Activated CD8-positive, alpha-beta memory T cell treated with anti-CD3 and anti-CD28 coated beads for 4 hours (primary cell): ENCODE measurements at regions not wholly inside any gene's neighbourhood (a gene's known extent, or its start where the extent isn't known, plus 50 kb on each side); places are given as distances from the start of the nearest gene placed in this dataset.

Source experiments
- DNase-seq, 2 donors: peaks; one replicate each; pipeline ENCODE4 v3.0.0-alpha.2; 2020; ENCODE audit warnings: low read depth in 2 of 2

DNA sequence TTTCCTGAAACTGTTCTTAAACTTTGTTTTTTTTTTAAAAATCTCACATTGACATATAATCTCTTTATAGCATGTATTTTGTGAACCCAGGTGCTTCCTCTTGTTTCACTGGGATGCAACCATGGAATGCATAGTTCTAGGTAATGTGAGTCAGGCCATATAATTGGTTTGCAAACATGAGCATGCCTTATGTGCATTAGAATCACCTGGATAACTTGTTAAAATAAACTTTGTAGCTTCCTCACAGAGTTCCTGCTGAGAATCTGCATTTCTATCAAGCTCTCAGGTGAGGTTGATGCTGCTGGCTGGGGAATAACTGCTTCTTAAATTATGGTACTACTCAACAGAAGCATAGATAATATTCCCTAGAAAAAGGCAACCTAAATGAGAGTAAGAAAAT is 940.3 kb upstream of the LCORL start:
- no peak for DNase-seq

DNA sequence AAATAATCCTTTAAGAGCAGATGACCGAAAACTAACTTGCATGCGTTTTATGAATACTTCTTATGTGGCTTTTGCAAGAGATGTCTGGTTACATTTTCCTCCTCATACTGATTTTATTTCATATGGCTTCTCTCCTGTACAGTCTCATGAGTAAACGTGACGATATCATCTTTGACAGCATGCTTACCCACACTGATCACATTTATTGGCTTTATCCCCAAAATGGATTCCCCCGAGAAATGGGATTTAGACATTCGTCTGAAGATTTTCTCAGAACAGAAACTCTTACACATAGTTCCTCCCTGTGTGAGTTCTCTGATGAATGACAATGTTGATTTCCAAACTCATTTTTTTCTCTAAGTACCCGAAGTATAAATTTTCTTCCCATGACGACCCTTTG is 939.7 kb upstream of the LCORL start:
- DNase-seq, result no peak

DNA sequence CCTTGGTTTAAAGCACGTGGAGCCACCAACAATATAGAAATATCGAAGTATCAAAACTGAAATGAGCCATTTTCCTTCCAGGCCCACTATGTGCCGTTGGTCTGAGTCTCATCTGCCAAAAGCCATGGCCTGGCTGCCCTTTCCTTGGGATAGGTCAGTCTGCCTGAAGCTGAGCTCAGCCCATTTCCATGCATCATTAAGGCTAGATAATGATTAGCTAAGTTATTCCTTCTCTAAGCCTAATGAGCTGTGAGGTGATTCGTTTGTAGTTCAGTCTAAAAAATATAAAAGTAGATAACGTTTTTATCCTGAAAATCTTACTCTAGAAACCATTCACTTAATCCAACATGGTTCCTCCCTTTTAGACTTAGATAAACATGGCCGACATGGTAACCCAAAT is 936.2 kb upstream of the LCORL start:
- DNase-seq, result no peak

DNA sequence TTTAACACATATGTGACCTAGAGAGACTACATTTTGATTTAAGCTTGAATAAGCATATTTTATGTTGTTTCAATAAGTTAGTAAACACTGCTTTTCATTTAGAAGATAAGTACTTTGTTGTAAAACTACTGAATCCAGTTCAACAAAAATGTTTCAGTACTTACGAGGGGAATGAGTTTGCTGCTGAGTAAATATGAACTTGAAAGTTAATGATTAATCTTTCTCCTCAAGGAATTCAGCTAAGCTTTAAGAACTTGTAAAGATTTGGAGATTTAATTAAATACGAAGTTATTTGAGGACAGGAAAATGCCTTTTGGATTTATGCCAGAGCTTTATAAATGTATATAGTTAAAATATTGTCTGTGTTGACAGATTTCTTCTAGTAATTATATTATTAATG is 933.0 kb upstream of the LCORL start:
- DNase-seq, result no peak

DNA sequence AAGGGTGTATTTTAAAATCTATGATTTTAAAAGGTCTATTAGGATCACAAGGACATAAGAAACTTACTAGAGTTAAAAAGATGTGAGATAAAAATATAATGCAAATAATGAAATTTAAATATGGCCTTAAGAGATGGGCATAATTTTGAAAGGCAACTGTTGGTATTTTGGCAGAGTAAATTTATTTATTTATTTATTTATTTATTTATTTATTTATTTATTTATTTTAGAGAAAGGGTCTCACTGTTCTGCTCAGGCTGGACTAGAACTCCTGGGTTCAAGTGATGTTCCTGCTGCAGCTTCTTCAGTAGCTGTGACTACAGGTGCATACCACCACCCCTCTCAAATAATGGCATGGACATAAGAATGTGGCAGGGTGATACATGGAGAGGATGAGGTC is 932.1 kb upstream of the LCORL start:
- DNase-seq, result no peak

DNA sequence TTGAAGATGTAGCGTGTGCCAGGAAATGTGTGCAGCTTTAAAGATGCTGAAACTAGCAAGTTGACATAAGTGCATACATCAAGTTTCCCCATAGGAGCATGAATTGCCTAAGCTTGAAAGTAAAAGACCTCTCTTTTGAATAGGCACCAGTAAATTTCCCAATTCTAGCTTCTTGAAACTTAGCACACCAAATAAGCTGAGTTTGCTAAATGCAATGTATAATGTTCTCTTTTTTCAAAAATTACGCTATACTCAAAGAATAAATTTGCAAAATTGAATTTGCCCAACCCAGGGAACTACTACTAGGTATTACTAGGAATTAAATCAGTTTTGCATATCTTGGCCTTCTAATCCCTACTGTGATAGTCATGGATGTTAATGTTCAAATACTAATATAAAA is 923.9 kb upstream of the LCORL start:
- DNase-seq, result no peak

DNA sequence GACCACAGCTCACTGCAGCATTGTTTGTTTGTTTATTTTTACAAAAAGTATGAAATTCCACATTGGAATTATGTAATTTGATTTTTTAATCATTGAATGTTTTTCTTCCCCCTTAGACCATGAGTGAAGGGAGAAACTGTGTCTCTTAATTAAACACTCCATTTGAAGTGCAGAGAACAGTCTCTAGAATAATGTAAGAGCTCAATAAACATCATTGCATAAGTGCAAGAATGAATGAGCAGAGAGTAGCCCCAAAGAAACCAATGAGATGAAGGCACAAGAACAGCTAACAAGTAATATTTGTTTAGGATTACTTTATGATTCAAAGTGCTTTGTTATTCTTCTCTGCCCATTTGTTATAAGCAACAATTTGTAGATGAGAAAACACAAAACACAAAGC is 921.3 kb upstream of the LCORL start:
- DNase-seq, result no peak

DNA sequence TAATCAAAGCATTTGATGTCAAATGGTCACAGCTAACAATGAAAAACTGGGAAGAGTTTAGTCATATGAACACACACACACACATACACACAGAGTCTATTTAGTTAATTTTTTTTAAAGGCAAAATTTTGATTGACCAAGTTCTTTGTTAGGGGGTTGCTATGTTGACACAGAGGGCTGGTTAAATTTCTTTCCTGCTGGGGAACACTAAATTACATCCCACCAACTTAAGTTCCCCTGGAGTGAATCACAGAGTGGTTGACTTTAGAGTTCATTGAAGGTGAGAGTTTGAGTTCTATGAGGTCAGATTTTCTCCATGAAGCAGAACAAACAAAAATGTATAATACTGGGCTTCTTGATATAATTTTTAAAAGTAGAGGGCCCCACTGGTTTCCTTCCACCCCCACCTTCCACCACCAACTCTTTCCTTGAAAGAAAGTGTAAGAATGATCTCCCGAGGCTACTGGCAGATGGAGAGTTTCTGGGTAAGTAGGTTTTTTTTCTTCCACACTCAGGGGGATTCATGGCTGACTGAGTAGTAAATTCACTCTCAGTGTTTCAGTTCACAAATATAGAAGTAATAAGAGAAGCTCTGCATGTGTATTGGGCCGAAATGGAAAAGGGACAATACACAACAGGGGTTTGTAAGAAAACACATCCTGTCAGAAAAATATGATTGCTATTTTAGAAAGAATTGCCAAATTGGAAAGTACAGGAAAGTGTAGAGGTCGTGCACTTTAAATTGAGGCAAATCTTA is 917.0 kb upstream of the LCORL start:
- no peak for DNase-seq

DNA sequence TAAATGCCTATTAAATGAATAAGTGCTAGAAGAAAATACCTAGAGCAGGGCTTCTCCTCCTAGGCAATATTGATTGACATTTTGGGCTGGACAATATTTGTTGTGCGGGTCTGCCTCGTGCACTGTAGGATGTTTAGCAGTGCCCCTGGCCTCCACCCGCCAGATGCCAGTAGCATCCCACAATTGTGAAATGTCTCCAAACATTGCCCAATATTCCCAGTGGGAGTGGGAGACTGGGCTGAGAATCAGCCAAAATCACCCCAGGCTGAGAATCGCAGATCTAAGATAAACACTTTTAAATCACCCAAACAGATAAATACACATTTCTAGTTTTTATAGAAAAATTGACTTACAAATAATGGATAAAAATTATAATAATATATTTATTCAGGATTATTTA is 916.2 kb upstream of the LCORL start:
- DNase-seq, result no peak

DNA sequence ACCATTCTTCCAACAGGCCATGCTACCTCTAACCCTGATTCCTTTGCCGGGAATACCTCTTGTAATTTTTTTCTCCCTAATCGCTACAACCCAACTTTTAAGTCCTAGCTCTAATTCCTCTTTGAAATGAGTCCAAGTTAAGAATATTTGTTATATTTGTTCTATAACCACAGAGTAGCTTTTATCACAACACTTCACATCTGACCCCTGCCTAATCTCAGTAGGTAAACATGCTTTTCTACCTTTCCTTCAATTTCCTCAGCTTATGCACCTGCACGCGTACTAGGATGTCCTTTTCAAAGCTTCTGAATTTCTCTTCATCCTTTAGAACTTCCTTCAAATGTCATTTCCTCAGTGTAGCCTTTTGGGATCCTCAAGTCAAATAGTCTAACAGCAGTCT is 915.5 kb upstream of the LCORL start:
- DNase-seq, result no peak

DNA sequence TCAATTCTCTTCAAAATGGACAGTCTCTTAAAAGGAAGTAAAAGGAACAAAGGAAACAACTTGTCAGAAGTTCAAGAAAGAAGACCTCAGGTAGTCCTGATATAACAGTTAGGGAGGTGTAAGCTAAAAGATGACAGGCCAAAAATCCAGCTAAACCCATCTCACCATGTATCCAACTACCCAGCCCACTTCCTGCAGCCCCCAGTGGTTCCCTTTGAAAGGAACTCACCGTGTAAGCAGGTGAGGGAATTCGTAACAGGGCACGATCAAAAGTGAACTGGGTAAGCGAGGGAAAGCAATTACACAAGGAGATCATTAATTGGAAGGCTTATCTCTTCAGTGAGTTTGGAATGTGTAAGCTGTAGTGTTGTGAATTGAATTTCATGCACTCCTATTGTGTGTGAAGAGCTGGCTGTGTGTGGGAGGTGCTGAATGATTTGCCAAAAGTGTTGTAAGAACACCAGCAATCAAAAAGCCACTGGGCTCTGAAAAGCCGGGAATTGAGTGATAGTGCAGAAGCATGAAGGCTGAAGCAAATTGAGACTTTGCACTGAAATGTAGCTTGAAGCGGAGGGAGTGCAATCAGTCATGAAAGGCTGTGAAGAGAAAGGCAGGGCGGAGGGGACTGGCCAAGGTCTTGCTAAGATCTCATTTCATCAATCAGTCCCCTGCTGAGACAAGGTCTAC is 914.2 kb upstream of the LCORL start:
- no peak for DNase-seq

DNA sequence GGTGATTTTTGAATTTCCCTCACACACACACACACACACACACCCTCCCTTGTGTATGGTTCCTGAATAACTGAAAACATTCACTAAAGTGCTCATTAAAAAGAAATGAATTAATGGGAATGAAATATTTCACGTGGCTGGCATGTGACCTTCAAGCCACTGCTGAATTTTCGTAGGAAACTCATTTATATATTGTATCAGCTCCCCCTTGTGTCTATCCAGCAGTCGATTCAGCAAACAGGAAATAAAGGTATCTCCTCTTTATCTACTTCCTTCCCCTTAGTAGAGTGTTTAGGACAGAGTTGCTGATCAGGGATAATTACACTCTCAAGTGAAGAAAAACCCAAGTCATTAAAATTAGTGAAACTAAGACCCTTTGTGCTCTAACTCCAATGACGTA is 912.6 kb upstream of the LCORL start:
- DNase-seq, result no peak

DNA sequence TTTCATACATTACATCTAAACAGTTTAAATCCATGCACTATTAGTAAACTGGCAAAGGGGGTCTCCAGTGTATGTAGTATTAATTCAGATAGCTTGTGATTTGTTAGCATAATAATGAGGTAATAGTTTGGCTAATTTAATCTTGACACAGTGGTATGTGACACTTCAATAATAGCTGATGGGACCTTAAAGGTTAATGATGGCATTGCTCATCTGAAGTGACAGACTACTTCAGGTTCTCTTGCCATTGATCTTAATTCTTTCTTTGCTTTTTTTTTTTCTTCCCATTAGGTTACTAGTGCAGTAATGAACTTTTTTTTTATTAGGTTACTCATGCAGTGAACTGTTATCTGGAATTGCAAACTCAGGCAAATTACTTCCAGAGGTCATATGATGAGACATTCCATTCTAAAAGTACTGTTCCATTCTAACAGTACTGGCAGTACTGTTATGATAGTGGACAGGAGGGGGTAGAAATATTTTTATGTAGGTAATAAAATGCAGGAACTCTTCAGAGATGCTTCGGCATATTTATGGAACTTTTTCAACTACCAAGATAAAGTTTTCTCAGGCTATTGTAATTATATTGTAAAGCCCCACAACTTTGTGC is 911.3 kb upstream of the LCORL start:
- DNase-seq, result no peak

DNA sequence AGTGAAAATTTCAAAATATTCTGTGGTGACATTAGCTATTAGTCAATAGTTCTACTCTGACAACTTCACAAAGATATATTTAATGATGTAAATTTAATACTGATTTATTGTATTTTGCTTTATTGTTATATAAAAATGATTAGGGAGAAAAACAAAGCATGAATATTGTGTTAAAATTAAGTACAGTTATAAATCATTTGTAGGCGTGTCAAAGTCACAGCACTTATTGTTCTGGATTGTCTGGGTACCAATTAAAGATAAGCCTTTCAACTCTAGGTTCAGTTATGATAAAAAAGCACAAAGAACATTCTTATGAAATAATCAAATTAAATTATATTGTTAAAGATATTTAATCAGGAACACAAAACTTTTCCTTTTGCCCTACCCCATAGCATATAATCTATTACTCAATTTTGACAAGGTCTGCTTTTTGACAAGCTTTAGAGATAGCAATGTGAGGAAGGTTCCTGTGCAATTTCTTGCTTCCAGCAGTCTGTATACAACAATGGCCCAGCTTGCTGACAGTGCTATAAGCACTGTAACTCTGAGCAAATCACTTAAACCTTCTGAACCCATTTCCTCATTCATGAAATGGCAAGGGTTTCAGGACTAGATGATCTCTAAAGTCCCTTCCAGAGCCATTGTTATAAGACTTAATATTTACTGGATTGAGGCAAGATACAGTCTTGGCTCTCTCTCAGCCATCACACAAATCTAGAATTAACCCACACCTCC is 910.3 kb upstream of the LCORL start:
- DNase-seq, result no peak

DNA sequence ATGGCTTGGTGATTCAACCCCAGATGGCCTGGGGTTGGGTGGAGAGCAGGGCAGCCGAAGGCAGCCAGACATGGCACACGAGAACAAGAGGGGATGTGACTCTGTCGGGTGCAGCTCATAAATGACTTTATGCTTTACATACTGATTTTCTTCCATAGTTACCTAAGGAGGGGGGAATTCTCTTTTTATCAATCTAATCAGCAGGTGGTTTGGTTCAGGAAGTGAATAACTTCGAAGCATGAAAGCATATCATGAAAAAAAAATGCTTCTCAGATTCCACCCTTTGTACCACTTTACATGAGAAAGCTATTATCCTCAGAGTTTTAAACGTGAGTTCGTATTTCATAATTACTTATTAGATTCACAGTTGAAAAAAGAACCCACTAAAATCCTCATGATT is 908.9 kb upstream of the LCORL start:
- DNase-seq, result no peak

DNA sequence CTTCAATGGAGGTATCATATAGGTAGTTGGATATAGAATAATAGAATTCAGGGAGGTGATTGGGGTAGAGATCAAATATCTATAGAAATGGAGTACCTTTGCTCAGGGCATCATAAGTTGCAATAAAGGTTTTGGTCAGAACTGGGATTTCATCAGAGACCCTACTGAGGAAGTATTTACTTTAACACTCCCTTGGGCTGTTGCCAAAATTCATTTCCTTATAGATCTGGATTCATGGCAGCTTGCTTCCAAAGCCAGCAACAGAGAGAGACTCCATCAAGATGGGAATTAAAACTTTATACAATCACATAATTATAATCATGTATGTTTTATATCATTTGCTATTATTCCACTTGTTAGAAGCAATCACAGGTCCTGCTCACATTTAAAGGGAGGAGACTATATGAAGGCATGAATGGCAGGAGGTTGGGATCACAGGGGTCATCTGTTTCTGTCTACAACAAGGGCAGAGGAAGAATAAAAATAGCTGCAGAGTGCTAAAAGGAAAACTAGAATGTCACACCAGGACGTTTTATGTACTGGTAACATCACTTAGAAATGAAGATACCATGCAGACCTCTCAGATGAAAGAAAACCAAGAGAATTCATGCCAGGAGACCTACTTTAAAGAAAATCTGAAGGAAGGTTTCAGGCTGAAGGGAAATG is 902.1 kb upstream of the LCORL start:
- no peak for DNase-seq

DNA sequence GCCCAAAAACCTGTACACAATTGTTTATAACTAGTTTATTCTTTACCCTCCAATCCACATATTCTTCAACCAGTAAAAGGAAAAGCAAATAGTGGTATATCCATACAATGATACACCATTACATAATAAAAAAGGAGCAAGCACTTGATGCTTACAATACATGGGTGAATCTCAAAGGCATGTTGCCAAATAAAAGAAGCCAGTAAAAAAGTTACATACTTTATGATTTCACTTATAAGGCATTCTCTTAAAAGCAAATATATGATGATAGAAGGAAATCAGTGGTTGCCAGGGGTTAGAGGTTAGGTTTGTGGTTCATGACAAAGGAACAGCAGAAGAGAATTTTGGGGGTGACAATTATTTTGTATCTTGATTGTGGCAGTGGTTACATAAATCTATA is 896.1 kb upstream of the LCORL start:
- DNase-seq, result no peak

DNA sequence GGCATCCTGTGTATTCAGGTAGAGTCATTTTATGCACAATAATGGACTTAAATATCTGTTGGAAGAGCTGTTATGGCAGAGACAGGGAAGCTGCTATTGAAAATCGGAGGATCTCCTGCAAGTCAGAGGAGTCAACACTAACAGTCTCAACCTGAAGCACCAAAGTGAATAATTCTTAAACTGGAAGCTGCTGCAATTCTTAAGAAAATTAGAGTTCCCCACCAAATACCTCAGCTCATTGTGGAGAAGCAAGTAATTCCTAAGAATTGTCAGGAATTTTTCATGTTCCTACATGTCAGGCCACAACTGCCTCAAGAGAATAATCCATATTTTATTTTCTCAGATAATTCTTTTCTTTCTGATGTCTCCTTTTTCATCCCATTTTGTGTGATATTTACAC is 892.6 kb upstream of the LCORL start:
- DNase-seq, result no peak

DNA sequence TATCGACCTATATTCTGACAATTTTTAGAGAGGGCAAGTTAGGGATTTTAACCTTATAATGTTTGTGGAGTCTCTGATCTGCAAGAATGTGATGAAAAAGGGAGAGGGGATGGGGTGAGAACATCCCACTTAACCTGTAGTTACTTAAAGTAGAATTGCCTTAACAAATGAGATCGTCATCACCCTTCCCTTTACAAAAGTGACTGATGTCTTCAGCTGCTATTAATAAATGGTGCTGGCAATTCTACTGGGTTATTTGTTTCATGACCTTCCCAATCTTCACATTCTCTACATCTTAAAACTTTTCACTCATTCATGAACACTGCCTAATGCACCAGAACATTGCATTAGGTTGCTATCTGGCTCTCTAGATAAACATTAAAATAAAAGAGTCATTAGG is 873.4 kb upstream of the LCORL start:
- no peak for DNase-seq

DNA sequence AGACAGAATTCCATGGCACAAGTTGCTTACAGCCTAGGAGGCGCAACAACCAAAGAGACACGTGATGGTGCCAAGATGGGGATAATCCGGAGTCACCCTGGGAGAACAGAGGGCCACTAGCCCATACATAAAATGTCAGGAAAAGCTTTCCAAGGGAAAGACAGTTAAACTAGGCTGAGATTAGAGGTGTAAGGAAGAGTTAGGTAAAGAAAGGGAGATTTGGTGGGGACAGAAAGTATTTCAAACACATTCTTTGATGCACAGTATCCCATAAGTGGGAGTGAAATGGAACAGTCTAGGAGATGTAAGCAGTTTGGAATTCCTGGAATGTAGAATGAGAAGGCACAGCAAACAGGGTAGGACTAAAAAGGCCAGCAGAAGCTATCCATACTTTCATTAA is 860.9 kb upstream of the LCORL start:
- no peak for DNase-seq

DNA sequence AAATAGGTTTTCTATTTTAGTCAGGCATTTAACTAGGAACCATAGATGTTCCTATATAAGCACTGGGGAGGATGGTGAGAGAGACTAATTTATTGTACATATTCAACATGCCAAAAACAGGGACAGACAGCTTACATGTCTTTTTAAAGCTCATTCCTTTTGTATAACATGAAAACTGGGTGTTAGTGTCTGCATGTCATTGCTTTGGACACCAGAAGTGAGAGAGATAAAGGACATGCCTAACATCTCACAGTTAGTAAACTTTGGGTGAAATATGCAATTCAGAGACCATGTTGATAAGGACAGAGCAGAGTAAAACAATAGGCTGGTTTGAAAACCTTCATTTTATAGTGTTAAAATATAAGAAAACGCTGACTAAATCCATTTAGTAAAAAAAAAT is 860.0 kb upstream of the LCORL start:
- no peak for DNase-seq

DNA sequence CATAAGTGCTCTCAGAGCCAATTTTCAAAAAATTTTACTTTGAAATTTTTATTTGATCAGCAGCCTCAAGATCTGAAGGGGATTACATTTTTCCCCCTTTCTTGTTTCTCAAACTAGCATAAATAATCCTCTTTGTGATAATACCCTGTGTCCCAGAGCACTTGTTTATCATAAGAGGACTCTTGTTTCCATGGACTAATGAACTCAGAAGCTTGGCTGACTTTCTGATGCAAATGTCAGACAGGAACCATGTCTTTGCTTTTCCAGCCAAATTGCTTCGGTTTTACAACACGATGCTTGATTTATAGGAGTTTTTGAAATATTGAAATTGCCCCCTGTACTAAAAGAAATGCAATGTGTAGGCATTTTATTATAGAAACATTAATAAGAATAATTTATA is 859.3 kb upstream of the LCORL start:
- DNase-seq, result no peak
